GM19238 (cell line): ENCODE measurements at regions not wholly inside any gene's neighbourhood (a gene's known extent, or its start where the extent isn't known, plus 50 kb on each side); places are given as distances from the start of the nearest gene placed in this dataset.
"Not testable (repeated sequence)": the region's sequence is repeated elsewhere in the genome, so short reads cannot be mapped to it uniquely, and the experiment has no call there.

Source experiments
- DNase-seq: peaks from one replicate; pipeline ENCODE4 v3.0.0; 2011; ENCODE audit warnings: low spot score; ENCODE audit not compliant: insufficient read length

DNA sequence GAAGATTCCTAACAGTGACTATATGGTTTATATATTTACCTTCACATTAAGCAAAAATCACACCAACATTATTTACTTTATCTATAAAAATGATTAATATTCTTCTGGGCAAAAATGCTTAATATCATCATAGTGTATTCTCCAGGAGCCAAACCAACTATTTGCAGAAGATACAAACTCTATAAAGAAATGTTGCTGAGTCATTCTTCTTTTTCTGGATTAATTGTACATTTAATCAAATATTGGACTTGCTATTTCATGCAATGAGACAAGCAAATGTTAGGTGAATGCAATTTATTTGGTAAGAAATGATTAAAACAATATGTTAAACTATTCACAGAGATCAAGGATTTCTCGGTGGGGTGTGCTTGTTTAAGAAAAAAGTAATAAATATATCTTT lies 1075.8 kb downstream of the PCDH9 start:
- DNase-seq, result no peak

DNA sequence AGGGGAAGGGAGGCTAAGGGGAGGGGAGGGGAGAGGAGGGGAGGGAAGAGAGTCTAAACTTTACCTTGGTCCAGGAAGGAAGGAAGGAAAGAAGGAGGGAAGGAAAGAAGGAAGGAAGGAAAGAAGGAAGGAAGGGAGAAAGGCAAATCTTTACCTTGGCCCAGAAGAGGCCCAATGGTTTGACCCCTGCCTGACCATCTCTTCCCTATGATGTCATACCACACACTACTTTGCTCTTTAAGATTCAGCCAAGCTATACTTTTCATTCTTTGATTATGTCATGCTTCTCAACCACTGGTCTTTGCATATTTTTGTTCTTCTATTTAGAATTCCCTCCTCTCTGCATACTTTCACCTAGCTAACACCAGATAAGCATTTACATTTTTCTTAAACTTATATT lies 1077.5 kb downstream of the PCDH9 start:
- no peak for DNase-seq

DNA sequence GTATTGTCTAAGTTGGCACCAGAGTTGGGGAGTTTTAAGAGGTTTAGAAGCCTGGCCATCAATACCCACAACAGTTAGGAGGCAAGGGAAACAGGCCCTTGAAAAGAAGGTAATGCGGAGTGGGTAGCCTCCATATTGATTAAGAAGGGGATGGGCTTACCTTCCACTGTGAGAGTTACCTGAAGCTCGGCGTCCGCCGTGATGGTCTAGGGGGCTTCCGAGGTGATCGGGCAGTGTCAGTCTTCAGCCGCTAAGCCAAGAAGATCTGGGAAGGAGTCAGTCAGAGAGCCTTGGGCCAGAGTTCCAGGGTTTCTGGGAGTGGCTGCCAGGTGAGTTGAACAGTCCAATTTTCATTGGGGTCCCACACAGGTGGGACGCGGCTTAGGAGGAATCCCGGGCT lies 1085.8 kb downstream of the PCDH9 start:
- DNase-seq, result not testable (repeated sequence)

DNA sequence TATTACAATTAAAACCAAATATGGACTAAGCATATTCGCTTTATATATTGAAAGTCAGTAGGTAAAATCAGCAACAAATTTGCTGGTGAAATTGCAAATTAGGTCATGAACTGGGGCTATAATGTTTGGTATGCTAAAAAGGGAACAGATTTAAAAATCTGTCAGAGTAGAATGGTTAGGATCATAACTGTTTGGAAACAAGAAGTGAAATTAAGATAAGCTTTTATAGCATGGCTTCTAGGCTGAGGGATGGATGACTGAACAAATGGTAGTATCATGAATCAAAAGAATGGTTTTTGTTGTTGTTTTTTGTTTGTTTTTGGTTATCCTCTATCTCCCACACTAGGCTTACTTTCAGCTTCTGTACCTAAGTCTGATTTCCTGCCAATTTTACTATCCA lies 1090.4 kb downstream of the PCDH9 start:
- DNase-seq, result peak; percentile 2

DNA sequence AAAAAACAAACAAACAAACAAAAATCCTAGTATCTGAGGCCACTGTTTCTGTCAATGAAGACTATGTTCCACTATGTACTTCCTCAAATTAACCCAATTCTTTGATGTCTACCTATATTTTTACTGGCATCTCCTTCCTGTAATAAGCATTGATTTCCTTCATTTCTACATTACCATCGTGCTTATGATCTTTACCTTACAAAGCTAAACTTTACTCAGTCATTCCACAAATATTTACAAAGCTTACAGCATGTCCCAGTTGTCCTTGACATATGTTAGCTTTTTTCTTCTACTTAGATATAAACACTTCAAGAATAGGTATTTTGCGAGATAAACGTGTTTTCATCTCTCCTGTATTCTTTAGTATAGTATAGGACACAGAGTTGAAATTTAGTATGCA lies 1090.9 kb downstream of the PCDH9 start:
- DNase-seq, result no peak

DNA sequence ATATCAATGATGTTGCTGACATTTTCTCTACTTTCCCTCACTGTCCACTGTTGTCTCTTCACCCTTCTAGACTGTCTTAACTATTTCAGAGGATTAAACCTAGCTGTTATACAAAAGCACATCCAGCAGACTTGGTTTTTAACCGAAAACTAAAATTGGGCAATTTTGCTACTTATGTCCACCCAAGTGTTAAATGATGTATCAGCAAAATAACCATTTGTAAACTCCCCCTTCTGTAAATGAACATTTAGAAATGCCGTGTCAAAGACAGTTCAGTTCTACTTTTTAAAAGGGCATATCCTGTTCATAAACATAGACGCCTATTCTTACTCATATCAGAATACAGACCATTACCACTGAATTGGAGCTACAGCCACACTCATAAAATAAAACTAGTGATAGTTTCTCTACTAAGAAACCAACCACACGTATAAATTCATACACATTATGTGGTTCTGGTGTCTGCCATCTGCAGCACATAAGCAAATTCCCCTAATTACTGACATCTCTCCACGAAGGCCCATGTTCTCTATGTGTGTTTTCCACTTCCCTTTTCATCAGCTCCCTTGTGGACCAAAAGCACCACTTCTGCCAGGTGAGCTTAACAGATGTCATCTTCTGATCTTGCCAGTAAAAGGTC lies 1091.8 kb downstream of the PCDH9 start:
- peak; percentile 25 for DNase-seq

DNA sequence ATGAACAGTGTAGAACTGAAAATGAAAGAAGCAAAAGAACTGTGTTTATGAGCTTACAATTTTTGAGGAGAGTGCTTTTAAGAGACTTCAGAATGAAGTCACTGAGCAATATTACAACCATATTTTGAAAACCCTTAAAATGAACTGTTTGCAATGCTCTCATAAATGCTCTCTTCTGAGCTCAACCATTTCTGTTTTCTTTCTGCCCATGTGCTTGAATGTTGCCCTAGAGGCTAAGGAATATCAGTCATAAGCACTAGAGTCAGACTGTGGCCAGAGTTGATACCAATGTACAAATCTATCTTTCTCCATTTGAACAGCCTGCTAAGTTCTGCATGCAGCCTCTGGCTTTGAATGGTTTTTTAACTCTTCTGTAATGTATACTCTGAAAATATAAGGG lies 1092.8 kb downstream of the PCDH9 start:
- no peak for DNase-seq

DNA sequence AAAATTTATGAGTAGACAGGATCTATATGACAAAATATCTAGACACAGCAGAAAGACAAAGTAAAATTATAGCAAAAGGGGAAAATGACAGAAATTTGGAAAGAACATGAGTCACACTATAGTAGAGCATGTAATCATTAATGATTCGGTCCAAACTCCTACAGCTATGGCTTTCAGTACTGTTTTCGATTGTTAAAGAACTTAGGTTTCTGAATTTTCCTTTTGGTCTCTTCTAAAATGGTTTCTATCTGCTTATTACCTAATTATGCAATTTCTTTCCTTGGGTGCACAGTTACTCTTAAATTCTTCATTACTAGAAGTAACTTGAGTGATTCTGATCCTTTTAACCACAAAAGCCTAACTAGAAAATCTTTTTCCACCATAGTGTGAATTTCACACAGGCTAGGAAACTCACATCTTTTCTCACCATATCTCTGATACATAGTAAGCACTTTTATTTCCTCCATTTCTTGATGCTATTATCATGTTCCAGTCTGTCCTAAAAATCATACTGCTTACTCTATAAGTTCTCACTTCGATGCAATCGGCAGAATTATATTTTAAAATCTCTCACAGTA lies 1101.4 kb downstream of the PCDH9 start:
- DNase-seq, result peak; percentile 9

DNA sequence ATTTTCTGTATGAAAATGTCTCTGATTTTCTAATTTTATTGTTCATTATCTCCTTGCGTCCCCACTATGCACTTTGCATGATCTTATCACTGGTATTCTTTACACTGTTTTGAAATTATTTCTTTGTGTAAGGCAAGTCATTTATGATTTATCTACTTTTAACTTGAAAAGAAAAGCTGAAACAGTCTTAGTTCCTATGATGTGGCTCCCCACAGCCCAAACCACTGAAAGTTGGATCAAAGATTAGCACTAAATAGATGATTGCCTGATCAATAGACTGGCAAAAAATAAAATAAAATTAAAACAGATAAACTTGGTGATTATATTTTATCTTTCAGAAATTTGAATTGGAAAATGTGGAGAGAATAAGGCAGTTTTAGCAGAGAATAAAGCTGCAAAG lies 1101.9 kb downstream of the PCDH9 start:
- DNase-seq, result no peak

DNA sequence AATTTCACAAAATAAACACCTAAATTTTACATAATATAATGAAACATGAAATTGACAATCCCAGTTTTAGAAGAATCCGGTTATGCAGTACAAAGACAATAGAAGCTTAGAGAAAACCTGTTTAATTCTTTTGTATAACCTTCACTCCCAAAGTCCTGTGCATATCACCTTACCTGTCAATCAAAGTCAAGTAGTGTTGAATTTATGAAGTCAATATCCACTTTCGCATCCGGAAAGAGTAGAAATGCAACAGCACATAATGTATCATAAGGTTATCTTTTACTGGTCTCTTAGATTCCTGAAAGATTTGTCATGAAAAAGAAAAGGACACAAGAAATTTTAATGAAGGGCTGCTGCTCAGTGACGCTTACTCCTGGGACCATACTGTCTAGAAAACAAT lies 1112.6 kb downstream of the PCDH9 start:
- DNase-seq, result no peak

DNA sequence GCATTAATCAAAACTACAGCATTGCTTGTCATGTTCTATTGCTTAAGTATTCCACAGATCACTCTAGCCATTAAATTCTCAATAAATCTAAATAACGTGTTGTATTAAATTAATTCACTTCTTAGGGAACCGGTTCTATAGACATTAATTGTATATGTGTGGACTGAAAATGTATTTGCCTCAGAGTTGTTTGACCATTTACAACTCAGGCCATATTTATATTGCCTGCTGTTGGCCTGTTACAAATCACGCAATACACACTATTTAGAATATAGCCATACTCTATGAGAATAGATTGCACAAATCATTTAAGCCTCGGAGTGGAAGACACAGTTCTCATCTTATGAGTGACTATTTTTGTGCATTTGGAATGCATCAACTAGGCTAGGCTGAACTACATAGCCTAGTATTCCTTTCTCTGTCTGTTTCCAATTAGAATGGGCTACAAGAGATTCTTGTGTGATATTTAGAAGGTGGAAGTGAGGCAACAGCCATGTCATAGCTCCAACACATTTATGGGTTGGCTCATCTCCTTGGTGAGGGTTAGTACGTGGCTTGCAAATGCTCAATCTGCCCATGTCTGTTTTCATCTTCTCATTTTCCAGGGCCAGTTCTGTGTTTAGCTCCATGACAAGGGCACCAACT lies 1116.1 kb downstream of the PCDH9 start:
- DNase-seq, result no peak

DNA sequence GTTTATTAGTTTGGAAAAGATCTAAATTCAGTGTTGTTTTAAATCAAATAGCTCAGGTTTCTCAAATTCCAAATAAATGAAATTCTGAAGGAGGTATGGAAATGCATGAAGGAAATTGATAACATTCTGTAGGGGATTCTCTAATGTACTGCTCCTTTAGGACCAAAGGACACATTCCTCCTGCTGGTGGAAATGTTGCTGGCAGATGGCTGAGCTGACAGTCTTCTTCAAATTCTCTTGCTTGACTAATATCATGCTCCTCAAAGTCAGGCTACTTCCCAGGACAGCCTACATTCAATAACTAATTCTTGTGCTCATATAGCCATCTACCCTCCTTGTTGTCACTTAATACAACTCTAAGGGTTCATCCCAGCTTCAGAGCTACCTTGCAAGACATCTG lies 1118.5 kb downstream of the PCDH9 start:
- DNase-seq, result no peak

DNA sequence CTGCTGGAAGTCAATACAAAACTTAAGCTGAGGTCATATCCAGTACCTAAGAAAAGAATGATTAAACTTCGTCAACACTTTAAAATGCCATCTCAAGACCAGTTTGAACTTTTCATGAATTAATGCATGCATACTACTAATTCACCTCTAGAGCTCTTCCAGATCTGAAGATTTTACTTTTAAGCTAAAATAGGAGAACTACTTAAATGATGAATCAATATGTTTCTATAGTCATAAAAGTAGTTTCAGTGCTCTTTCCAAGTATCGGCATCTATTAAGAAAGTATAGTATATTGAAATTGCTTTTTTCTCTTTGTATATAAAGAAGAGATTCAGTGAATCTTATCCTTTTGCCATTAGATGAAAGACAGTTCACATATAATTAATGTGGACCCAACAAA lies 1123.9 kb downstream of the PCDH9 start:
- DNase-seq, result no peak

DNA sequence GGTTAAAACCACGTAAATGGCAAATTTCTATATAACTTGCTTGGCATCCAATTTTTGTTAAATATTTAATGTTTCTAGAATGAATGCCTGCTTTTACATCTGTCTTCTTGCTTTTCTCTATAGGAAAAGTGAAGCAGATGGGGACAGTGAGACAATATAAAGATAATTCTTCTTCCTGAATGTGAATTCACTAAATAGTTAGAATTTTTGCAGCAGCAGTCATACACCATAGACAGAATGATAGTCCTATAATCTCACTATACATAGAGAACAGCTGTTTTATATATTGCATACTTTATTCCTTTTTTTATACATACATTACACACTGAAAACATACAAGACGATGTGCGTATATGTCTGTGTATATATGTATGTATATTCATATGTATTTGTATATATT lies 1127.3 kb downstream of the PCDH9 start:
- no peak for DNase-seq

DNA sequence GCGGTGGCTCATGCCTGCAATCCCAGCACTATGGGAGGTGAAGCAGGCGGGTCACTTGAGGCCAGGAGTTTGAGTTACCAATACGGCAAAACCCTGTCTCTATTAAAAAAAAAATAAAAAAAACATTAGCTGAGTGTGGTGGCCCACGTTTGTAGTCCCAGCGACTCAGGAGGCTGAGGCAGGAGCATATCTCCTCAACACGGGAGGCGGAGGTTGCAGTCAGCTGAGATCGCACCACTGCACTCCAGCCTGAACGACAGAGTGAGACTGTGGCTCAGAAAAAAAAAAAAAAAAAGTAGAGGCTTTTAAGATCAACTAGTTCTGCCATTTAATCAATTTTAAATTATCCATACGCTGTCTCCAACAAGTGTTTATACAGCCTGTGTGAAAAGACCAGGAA lies 1130.3 kb downstream of the PCDH9 start:
- no peak for DNase-seq

DNA sequence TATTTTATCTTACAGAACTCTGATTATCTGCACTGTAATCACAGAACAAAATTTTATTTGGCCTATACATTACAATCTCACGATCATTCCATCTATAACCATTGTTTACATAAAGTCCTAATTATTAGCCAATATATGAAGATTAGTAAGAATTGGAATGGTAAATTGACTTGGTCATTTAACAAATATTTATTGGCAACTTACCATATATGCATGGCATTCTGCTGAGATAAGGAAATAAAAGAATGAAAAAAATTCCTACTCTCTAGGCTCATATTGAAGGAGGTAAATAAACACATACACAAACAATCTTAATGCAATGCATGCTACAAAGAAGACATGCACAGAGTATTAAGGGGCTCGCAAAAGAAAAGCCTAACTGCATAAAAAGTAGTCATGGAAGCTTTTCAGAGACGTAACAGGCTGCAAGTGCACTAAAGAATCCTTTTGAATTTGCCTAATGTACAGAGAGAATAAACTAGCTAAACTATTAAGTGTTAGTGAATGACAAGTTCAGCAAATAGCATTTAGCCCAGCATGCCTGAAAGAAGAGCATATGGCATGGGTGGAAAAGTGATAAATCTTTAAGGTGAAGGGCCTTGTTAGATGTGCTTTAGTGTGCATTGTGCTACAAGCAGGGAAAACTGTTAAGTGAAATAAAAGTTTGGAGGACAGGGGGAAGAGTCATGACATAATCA lies 1131.1 kb downstream of the PCDH9 start:
- DNase-seq, result no peak

DNA sequence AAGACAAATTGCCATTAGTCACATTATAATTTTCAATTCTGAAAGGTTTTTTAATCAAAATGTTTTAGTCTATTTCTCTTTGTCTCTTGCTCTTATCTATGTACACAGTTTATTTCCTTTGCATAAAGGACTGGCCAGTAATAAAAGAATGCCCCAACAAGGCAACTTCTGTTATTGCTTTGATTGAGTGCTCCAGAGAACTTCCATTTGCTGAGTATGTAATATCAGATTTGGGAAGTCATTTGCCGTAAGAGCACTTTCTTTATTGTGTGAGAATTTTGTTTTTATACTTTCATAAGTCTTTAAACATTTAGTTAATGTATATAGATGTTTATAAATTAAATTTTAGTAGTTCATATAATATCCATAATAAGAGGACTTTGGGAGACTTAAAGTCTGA lies 1140.4 kb downstream of the PCDH9 start:
- DNase-seq, result no peak

DNA sequence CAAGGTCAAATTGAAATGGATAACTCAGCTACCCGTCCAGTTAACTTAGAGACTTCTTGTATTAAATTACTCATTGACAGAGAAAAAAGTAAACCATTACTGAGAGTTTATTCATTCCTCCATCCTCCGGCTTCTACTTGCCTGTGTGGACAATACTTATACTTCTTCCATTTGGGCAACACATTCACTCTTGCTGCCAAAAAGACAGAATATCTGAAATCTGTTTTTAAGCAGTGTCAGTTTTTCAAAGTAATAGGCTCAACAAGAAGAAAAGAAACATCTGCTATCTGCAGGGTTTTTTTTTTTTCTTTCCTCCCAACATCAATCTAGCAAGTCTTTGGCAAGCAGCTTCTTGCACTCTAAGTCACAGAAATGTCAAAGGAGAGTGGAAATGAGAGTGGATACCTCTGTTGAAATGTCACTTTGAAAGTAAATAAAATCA lies 1142.8 kb downstream of the PCDH9 start:
- DNase-seq, result no peak

DNA sequence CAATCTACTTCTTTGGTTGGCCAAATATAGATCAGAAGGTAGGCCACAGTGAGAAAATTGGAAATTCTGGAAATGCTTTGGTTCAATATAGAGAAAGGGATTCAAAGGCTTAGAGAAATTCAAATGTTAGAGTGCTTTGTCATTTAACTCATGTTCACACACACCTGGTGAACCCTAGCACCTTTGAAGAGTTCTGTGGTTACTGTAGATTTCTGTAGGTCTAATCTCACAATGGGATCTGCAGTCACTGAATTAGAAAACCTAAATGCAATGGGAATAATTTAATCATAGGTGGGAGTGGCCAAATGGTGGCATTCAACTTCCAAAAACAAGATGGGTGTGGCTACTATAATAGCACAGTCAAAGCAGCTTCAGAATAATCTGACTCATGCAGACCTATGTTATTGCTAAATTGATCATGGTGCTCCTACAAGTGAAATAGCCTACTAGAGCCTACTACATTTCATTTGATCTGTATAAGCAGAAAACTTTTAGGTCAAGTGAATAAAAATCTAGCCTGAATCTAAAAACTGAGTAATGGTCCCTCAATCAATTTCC lies 1152.9 kb downstream of the PCDH9 start:
- DNase-seq, result no peak

DNA sequence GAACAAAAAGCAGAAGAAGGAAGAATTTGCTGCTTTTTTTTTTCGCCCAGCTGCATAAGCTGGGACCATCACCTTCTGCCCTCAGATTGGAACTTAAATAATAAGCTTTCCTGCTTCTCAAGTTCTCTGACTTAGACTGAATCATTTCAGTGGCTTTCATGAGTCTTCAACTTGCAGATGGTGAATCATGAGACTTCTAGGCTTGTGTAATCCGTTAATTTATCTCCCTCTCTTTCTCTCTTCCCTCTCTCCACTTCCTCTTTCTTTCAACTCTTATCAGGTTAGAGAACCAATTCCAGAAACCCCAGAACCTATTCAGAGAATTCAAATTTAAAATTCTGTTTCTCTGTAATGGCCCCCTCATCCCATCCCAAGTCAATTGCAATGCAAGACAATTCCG lies 1153.7 kb downstream of the PCDH9 start:
- no peak for DNase-seq

DNA sequence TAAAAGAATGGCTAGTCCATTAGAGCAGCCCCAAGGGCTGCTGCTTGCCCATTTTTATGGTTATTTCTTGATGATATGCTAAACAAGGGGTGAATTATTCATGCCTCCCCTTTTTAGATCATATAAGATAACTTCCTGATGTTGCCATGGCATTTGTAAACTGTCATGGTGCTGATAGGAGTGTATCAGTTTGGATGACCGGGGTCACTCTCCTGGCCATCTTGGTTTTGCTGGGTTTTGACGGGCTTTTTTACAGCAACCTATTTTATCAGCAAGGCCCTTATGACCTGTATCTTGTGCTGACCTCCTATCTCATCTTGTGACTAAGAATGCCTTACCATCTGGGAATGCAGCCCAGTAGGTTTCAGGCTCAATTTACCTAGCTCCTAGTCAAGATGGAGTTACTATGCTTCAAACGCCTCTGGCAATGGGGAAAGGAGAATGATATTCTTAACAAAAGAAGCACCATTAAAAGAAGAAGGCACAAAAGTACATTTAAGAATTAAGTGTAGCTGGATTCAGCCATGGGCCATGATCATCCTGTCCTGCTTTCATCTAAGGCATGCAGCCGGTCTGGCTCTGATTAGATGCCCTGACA lies 1156.0 kb downstream of the PCDH9 start:
- no peak for DNase-seq

DNA sequence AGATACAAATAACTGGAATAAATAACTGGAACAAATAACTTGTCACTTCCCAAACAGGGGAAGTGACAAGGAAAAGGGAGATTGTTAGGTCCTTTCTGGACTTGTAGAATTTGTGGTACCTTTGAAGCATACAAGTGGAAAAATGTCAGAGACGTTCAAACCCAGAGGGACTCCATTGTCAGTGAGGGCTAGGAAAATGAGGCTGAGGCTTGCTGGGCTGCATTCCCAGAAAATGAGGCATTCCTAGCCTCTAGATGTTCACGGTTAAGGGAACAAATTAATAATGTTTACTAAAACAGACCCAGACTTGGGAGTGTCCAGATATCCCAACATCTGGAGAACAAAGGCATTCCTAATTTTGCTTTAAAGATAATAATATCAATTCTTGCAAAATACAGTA lies 1158.0 kb downstream of the PCDH9 start:
- not testable (repeated sequence) for DNase-seq
